Stimulated activated naive CD8-positive, alpha-beta T cell treated with anti-CD3 and anti-CD28 coated beads, Interleukin-15, amount 100 ng/mL, for 72 hours (primary cell): ENCODE measurements at regions not wholly inside any gene's neighbourhood (a gene's known extent, or its start where the extent isn't known, plus 50 kb on each side); places are given as distances from the start of the nearest gene placed in this dataset.

ENCODE experiments used
- ATAC-seq: fragments of 150-1000 bp; cut with Tn5 transposase; 2 replicates; pipeline ENCODE4 v1.10.0; 2021; ENCODE audit warnings: mild to moderate bottlenecking, moderate library complexity
- DNase-seq, 2 donors: peaks; one replicate each; pipeline ENCODE4 v3.0.0; 2021 to 2022
- H3K27ac Mint-ChIP-seq, 2 donors: one replicate each; pipeline ENCODE4 v1.8.0; 2022; ENCODE audit warnings: mild to moderate bottlenecking in 2 of 2, mixed read lengths in 2 of 2, moderate library complexity in 2 of 2
- H3K27me3 Mint-ChIP-seq: one replicate; pipeline ENCODE4 v1.8.0; 2022; ENCODE audit warnings: mixed read lengths
- H3K4me1 Mint-ChIP-seq: one replicate; pipeline ENCODE4 v1.8.0; 2022; ENCODE audit warnings: mild to moderate bottlenecking, mixed read lengths
- H3K4me3 Mint-ChIP-seq, 2 donors: one replicate each; pipeline ENCODE4 v1.8.0; 2022; ENCODE audit warnings: mild to moderate bottlenecking in 2 of 2, mixed read lengths in 2 of 2, moderate library complexity in 1 of 2
- H3K9me3 Mint-ChIP-seq, 2 donors: one replicate each; pipeline ENCODE4 v1.8.0; 2022; ENCODE audit warnings: mixed read lengths in 2 of 2

- Mint-ChIP-seq H3K27me3 (no peaks in the 10 kb centered on the region), H3K9me3 (peaks cover 0 to 4% of the 10 kb centered on the region in 2 donors), H3K4me1 (peaks cover 30% of the 10 kb centered on the region), H3K27ac (peak overlapping the region; percentile 92 to 99), H3K4me3 (peak overlapping the region; percentile 50 to 89)
- DNase-seq = peak in 1 of 2 donors; percentile 41
- ATAC-seq = peak; percentile 27
Observed at GRCh38 chr2:7726989-7727388, 809.8 kb downstream of the RNF144A start.

GRCh38 chr2:7728388-7728787 is 811.2 kb downstream of the RNF144A start:
- Mint-ChIP-seq H3K27ac (peak overlapping the region; percentile 61 to 99), H3K4me1 (peaks cover 36% of the 10 kb centered on the region), H3K4me3 (peak overlapping the region; percentile 50 to 89), H3K27me3 (no peaks in the 10 kb centered on the region), H3K9me3 (peaks cover 0 to 9% of the 10 kb centered on the region in 2 donors)
- ATAC-seq = no peak
- DNase-seq = no peak

GRCh38 chr2:7730449-7730848 is 813.2 kb downstream of the RNF144A start:
- DNase-seq (peak in 1 of 2 donors; percentile 45), ATAC-seq (peak; percentile 26)
- Mint-ChIP-seq H3K4me1 (peaks cover 19% of the 10 kb centered on the region), H3K27me3 (no peaks in the 10 kb centered on the region), H3K27ac (peak overlapping the region; percentile 81 to 92), H3K9me3 (peaks cover 0 to 10% of the 10 kb centered on the region in 2 donors), H3K4me3 (peak overlapping the region; percentile 70 to 89)

- Mint-ChIP-seq H3K4me3 (peak overlapping the region; percentile 70 to 89), H3K27me3 (no peaks in the 10 kb centered on the region), H3K4me1 (peaks cover 14% of the 10 kb centered on the region)
Observed at GRCh38 chr2:7730990-7731389, 813.8 kb downstream of the RNF144A start.

GRCh38 chr2:7732497-7732896 is 815.3 kb downstream of the RNF144A start:
- H3K27me3 Mint-ChIP-seq = no peaks in the 10 kb centered on the region
- peak overlapping the region; percentile 3 to 89 for H3K4me3 Mint-ChIP-seq
- peak in 1 of 2 donors; percentile 42 for DNase-seq
- peak; percentile 38 for ATAC-seq
- peaks cover 0 to 13% of the 10 kb centered on the region in 2 donors for H3K9me3 Mint-ChIP-seq
- H3K27ac Mint-ChIP-seq = peak overlapping the region; percentile 66 to 87
- peaks cover 27% of the 10 kb centered on the region for H3K4me1 Mint-ChIP-seq

More at GRCh38 chr2:7730990-7731389, 813.8 kb downstream of the RNF144A start:
- H3K27ac Mint-ChIP-seq = peak overlapping the region in 1 of 2 donors; percentile 81
- DNase-seq = no peak
- peaks cover 0 to 13% of the 10 kb centered on the region in 2 donors for H3K9me3 Mint-ChIP-seq
- ATAC-seq = no peak

- Mint-ChIP-seq H3K27ac (no peak overlapping the region), H3K9me3 (peaks cover 0 to 21% of the 10 kb centered on the region in 2 donors), H3K4me1 (peaks cover 42% of the 10 kb centered on the region), H3K4me3 (no peak overlapping the region), H3K27me3 (no peaks in the 10 kb centered on the region)
- DNase-seq (no peak), ATAC-seq (peak; percentile 26)
Observed at GRCh38 chr2:7736646-7737305, 819.6 kb downstream of the RNF144A start.

- H3K9me3 Mint-ChIP-seq = peaks cover 7 to 30% of the 10 kb centered on the region in 2 donors
Observed at GRCh38 chr2:7738596-7738995, 821.4 kb downstream of the RNF144A start.

GRCh38 chr2:7740114-7740513 is 822.9 kb downstream of the RNF144A start:
- Mint-ChIP-seq H3K4me3 (no peak overlapping the region), H3K27ac (peak overlapping the region in 1 of 2 donors; percentile 33), H3K4me1 (peaks cover 65% of the 10 kb centered on the region), H3K27me3 (no peaks in the 10 kb centered on the region), H3K9me3 (peaks cover 22 to 39% of the 10 kb centered on the region in 2 donors)
- ATAC-seq = no peak
- no peak for DNase-seq

More at GRCh38 chr2:7738596-7738995, 821.4 kb downstream of the RNF144A start:
- ATAC-seq (no peak), DNase-seq (no peak)
- Mint-ChIP-seq H3K4me1 (peaks cover 51% of the 10 kb centered on the region), H3K4me3 (no peak overlapping the region), H3K27ac (no peak overlapping the region), H3K27me3 (no peaks in the 10 kb centered on the region)

- no peak for DNase-seq
- ATAC-seq = no peak
- Mint-ChIP-seq H3K27ac (no peak overlapping the region), H3K4me1 (peaks cover 65% of the 10 kb centered on the region), H3K9me3 (peaks cover 32 to 44% of the 10 kb centered on the region in 2 donors), H3K4me3 (no peak overlapping the region), H3K27me3 (no peaks in the 10 kb centered on the region)
Observed at GRCh38 chr2:7742301-7742700, 825.1 kb downstream of the RNF144A start.

- H3K9me3 Mint-ChIP-seq = peaks cover 32 to 42% of the 10 kb centered on the region in 2 donors
- H3K4me3 Mint-ChIP-seq = no peak overlapping the region
- DNase-seq = peak; percentile 34 to 88
- H3K27me3 Mint-ChIP-seq = no peaks in the 10 kb centered on the region
- H3K27ac Mint-ChIP-seq = peak overlapping the region in 1 of 2 donors; percentile 84
- peaks cover 66% of the 10 kb centered on the region for H3K4me1 Mint-ChIP-seq
- peak; percentile 95 for ATAC-seq
Observed at GRCh38 chr2:7744827-7745226, 827.6 kb downstream of the RNF144A start.

GRCh38 chr2:7745369-7745768 is 828.2 kb downstream of the RNF144A start:
- Mint-ChIP-seq H3K4me3 (no peak overlapping the region), H3K27ac (peak overlapping the region in 1 of 2 donors; percentile 68), H3K27me3 (no peaks in the 10 kb centered on the region), H3K9me3 (peaks cover 32 to 37% of the 10 kb centered on the region in 2 donors), H3K4me1 (peaks cover 60% of the 10 kb centered on the region)
- no peak for DNase-seq
- ATAC-seq = no peak

- Mint-ChIP-seq H3K4me1 (peaks cover 41% of the 10 kb centered on the region), H3K27me3 (no peaks in the 10 kb centered on the region), H3K27ac (no peak overlapping the region), H3K9me3 (peaks cover 32 to 36% of the 10 kb centered on the region in 2 donors), H3K4me3 (peak overlapping the region in 1 of 2 donors; percentile 38)
- peak in 1 of 2 donors; percentile 61 for DNase-seq
- ATAC-seq = peak; percentile 61
Observed at GRCh38 chr2:7748717-7749415, 831.7 kb downstream of the RNF144A start.

GRCh38 chr2:7749895-7750559 is 832.8 kb downstream of the RNF144A start:
- peaks cover 35 to 36% of the 10 kb centered on the region in 2 donors for H3K9me3 Mint-ChIP-seq
- no peak overlapping the region for H3K27ac Mint-ChIP-seq
- ATAC-seq = no peak
- H3K4me1 Mint-ChIP-seq = peaks cover 31% of the 10 kb centered on the region
- H3K27me3 Mint-ChIP-seq = no peaks in the 10 kb centered on the region
- H3K4me3 Mint-ChIP-seq = no peak overlapping the region
- no peak for DNase-seq

GRCh38 chr2:7752291-7752690 is 835.1 kb downstream of the RNF144A start:
- Mint-ChIP-seq H3K27me3 (no peaks in the 10 kb centered on the region), H3K4me3 (no peak overlapping the region), H3K27ac (no peak overlapping the region), H3K9me3 (peaks cover 42 to 45% of the 10 kb centered on the region in 2 donors), H3K4me1 (peaks cover 18% of the 10 kb centered on the region)
- DNase-seq = no peak
- ATAC-seq = no peak

GRCh38 chr2:7753777-7754176 is 836.6 kb downstream of the RNF144A start:
- Mint-ChIP-seq H3K27ac (no peak overlapping the region), H3K9me3 (peaks cover 42 to 50% of the 10 kb centered on the region in 2 donors)
- no peak for ATAC-seq

More at GRCh38 chr2:7753777-7754176, 836.6 kb downstream of the RNF144A start:
- Mint-ChIP-seq H3K4me1 (peaks cover 18% of the 10 kb centered on the region), H3K4me3 (no peak overlapping the region), H3K27me3 (no peaks in the 10 kb centered on the region)
- DNase-seq = no peak
